HG03520 (cell line): ENCODE measurements at regions not wholly inside any gene's neighbourhood (a gene's known extent, or its start where the extent isn't known, plus 50 kb on each side); places are given as distances from the start of the nearest gene placed in this dataset.
"Not testable (repeated sequence)": the region's sequence is repeated elsewhere in the genome, so short reads cannot be mapped to it uniquely, and the experiment has no call there.

Experiments
- ATAC-seq: cut with Tn5 transposase; IDR thresholded peaks from one replicate; pipeline ENCODE4 v1.9.1; 2021; ENCODE audit warnings: mild to moderate bottlenecking, moderate library complexity; ENCODE audit not compliant: unreplicated experiment

GRCh38 chr7:33776788-33777187 lies 128.6 kb upstream of the BMPER start:
- no peak for ATAC-seq

GRCh38 chr7:33778195-33778594 lies 127.1 kb upstream of the BMPER start:
- ATAC-seq: no peak

- no peak for ATAC-seq
Measured at GRCh38 chr7:33779216-33779615, 126.1 kb upstream of the BMPER start.

GRCh38 chr7:33781167-33781566 lies 124.2 kb upstream of the BMPER start:
- no peak for ATAC-seq

GRCh38 chr7:33781796-33782195 lies 123.5 kb upstream of the BMPER start:
- no peak for ATAC-seq

- ATAC-seq: no peak
Measured at GRCh38 chr7:33784000-33784399, 121.3 kb upstream of the BMPER start.

- no peak for ATAC-seq
Measured at GRCh38 chr7:33788531-33788930, 116.8 kb upstream of the BMPER start.

- ATAC-seq: no peak
Measured at GRCh38 chr7:33789871-33790630, 115.3 kb upstream of the BMPER start.

GRCh38 chr7:33790746-33791145 lies 114.6 kb upstream of the BMPER start:
- ATAC-seq: no peak

GRCh38 chr7:33792041-33792440 lies 113.3 kb upstream of the BMPER start:
- no peak for ATAC-seq

GRCh38 chr7:33792547-33793105 lies 112.7 kb upstream of the BMPER start:
- no peak for ATAC-seq

- no peak for ATAC-seq
Measured at GRCh38 chr7:33793616-33794015, 111.7 kb upstream of the BMPER start.

- no peak for ATAC-seq
Measured at GRCh38 chr7:33794419-33794818, 110.9 kb upstream of the BMPER start.

- ATAC-seq: no peak
Measured at GRCh38 chr7:33794959-33795358, 110.4 kb upstream of the BMPER start.

- no peak for ATAC-seq
Measured at GRCh38 chr7:33796538-33796937, 108.8 kb upstream of the BMPER start.

GRCh38 chr7:33797512-33797911 lies 107.8 kb upstream of the BMPER start:
- ATAC-seq: not testable (repeated sequence)

- ATAC-seq: no peak
Measured at GRCh38 chr7:33798686-33799325, 106.5 kb upstream of the BMPER start.

- no peak for ATAC-seq
Measured at GRCh38 chr7:33799766-33800165, 105.6 kb upstream of the BMPER start.

GRCh38 chr7:33802600-33802999 lies 102.7 kb upstream of the BMPER start:
- ATAC-seq: no peak

- no peak for ATAC-seq
Measured at GRCh38 chr7:33804140-33804660, 101.1 kb upstream of the BMPER start.

- ATAC-seq: no peak
Measured at GRCh38 chr7:33805630-33806233, 99.6 kb upstream of the BMPER start.
